K562 (cell line): ENCODE measurements at regions not wholly inside any gene's neighbourhood (a gene's known extent, or its start where the extent isn't known, plus 50 kb on each side); places are given as distances from the start of the nearest gene placed in this dataset.

Experiments
- ATF3 ChIP-seq, 2 experiments: fragments of 450-650 bp in 1 of 2; sonication (generic) in 1 of 2; formaldehyde crosslinking in 1 of 2; IDR thresholded peaks in 1 of 2; conservative IDR thresholded peaks in 1 of 2; 2 replicates each; pipeline versions ENCODE4 v1.6.1 to v1.8.1; 2016 to 2023; ENCODE audit warnings: mild to moderate bottlenecking in 2 of 2, moderate library complexity in 2 of 2, inconsistent platforms in 1 of 2, missing genetic modification reagents in 1 of 2
- NFXL1 ChIP-seq: fragments of 450-650 bp; formaldehyde crosslinking; IDR thresholded peaks from 2 replicates; pipeline ENCODE4 v1.4.0; 2021; ENCODE audit warnings: mild to moderate bottlenecking
- POLR3G ChIP-seq: IDR thresholded peaks from 2 replicates; pipeline ENCODE4 v1.6.1; 2011; ENCODE audit not compliant: insufficient read length, insufficient replicate concordance; ENCODE audit errors: extremely low read depth
- TF ChIP-seq, protein P1 (sequence below), 2 experiments: IDR thresholded peaks; 2 replicates each; pipeline ENCODE4 v1.6.1; 2012; ENCODE audit warnings: improper control_type of control experiment in 2 of 2, low read depth in 2 of 2, low read length in 2 of 2, borderline replicate concordance in 1 of 2

GRCh38 chr16:63804126-63804525, 1317.7 kb downstream of the CDH11 start:
- no peak for TF ChIP-seq ATF3 (IDR thresholded peaks at IDR 0.05)
- TF ChIP-seq ATF3 (CRISPR knock-in tag; conservative IDR thresholded peaks at IDR 0.05), result no peak
- no peak for TF ChIP-seq POLR3G
- TF ChIP-seq, protein P1, sequence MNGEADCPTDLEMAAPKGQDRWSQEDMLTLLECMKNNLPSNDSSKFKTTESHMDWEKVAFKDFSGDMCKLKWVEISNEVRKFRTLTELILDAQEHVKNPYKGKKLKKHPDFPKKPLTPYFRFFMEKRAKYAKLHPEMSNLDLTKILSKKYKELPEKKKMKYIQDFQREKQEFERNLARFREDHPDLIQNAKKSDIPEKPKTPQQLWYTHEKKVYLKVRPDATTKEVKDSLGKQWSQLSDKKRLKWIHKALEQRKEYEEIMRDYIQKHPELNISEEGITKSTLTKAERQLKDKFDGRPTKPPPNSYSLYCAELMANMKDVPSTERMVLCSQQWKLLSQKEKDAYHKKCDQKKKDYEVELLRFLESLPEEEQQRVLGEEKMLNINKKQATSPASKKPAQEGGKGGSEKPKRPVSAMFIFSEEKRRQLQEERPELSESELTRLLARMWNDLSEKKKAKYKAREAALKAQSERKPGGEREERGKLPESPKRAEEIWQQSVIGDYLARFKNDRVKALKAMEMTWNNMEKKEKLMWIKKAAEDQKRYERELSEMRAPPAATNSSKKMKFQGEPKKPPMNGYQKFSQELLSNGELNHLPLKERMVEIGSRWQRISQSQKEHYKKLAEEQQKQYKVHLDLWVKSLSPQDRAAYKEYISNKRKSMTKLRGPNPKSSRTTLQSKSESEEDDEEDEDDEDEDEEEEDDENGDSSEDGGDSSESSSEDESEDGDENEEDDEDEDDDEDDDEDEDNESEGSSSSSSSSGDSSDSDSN (IDR thresholded peaks at IDR 0.05; ENCODE audit: borderline replicate concordance in 1 of 2, low read depth in 2 of 2, low read length in 2 of 2), result no peak
- no peak for TF ChIP-seq NFXL1 (CRISPR knock-in tag)
